HG03558 (cell line): ENCODE measurements at regions not wholly inside any gene's neighbourhood (a gene's known extent, or its start where the extent isn't known, plus 50 kb on each side); places are given as distances from the start of the nearest gene placed in this dataset.
"Not testable (repeated sequence)": the region's sequence is repeated elsewhere in the genome, so short reads cannot be mapped to it uniquely, and the experiment has no call there.

ENCODE experiments used
- ATAC-seq: cut with Tn5 transposase; IDR thresholded peaks from one replicate; pipeline ENCODE4 v1.9.1; 2021; ENCODE audit warnings: moderate number of reproducible peaks; ENCODE audit not compliant: unreplicated experiment; ENCODE audit errors: extremely low read depth

- ATAC-seq: no peak
These were observed 118.0 kb upstream of the IRAK1BP1 start for GRCh38 chr6:78749326-78749725.

- ATAC-seq: not testable (repeated sequence)
These were observed 109.0 kb upstream of the IRAK1BP1 start for GRCh38 chr6:78758297-78758798.

DNA sequence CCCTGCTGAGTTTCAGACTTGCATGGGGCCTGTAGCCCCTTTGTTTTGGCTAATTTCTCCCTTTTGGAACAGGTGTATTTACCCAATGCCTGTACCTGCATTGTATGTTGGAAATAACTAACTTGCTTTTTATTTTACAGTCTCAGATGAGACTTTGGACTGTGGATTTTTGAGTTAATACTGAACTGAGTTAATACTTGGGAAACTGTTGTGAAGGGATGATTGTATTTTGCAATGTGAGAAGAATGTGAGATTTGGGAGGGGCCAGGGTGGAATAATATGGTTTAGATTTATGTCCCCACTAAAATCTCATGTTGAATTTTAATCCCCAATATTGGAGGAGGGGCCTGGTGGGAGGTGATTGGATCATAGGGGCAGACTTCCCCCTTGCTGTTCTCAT, 99.1 kb upstream of the IRAK1BP1 start:
- no peak for ATAC-seq

DNA sequence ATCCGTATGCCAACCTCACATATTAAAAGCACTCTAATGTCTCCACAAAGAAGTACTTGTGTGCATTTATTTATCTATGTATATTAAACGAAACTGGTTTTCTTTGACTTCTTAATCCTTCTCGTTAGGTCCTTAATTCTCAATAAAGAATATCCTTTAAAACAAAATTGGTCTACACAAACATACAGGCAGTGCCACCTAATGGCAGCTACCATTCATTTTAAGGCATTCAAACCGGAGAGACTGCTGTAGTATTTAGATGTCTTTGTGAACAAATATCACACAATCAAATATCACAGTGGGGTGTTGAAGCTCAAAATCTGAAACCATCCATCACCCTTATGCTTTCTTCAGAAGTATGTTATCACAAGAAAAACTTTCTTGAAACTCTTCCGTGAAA, 96.6 kb upstream of the IRAK1BP1 start:
- ATAC-seq: no peak

DNA sequence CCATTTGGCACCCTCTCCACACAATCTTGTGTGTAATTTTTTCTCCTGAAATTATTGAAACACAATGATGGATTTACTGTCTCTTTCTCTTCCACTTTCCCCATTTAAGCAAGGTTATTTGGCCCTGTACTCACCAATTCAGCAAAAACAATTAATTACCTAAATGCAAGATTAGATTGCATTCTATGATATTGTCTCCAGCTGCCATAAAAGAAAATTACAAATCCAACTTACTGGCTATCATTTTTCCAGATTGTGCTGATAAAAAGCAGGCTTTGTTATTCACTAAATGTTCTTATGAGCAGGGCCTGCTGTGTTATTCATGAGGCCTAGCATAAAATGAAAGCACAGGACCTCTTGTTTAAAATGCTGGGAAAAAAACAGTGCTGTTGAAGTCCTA, 95.8 kb upstream of the IRAK1BP1 start:
- ATAC-seq: no peak

DNA sequence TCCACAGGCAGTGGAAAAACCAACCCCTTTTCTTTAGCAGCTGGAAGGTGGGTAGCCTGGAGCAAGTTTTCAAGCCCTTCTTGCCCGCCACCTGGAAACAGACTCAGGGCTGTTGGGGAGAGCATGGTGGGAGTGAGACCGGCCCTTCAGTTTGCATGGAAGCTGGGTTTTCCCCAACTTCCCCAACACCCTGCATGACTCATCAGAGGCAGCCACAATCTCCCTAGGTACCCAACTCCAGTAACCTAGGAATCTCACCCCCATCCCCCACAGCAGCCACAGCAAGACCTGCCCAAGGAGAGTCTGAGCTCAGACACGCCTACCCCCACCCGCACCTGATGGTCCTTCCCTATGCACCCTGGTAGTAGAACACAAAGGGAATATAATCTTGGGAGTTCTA, 86.3 kb upstream of the IRAK1BP1 start:
- ATAC-seq: no peak

DNA sequence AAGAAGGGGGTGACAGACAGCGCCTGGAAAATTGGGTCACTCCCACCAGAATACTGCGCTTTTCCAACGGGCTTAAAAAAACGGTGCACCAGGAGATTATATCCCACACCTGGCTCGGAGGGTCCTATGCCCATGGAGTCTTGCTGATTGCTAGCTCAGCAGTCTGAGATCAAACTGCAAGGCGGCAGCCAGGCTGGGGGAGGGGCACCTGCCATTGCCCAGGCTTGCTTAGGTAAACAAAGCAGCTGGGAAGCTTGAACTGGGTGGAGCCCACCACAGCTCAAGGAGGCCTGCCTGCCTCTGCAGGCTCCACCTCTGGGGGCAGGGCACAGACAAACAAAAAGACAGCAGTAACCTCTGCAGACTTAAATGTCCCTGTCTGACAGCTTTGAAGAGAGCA, 84.0 kb upstream of the IRAK1BP1 start:
- ATAC-seq: not testable (repeated sequence)

GRCh38 chr6:78797270-78797669, 70.1 kb upstream of the IRAK1BP1 start:
- no peak for ATAC-seq

- no peak for ATAC-seq
These were observed 67.7 kb upstream of the IRAK1BP1 start for GRCh38 chr6:78799682-78800081.

- not testable (repeated sequence) for ATAC-seq
These were observed 60.6 kb upstream of the IRAK1BP1 start for GRCh38 chr6:78806792-78807191.

GRCh38 chr6:78807655-78808355, 59.5 kb upstream of the IRAK1BP1 start:
- not testable (repeated sequence) for ATAC-seq

- ATAC-seq: no peak
These were observed 58.9 kb upstream of the IRAK1BP1 start for GRCh38 chr6:78808356-78808891.

GRCh38 chr6:78808933-78809332, 58.4 kb upstream of the IRAK1BP1 start:
- ATAC-seq: no peak

GRCh38 chr6:78810146-78810545, 57.2 kb upstream of the IRAK1BP1 start:
- ATAC-seq: no peak

DNA sequence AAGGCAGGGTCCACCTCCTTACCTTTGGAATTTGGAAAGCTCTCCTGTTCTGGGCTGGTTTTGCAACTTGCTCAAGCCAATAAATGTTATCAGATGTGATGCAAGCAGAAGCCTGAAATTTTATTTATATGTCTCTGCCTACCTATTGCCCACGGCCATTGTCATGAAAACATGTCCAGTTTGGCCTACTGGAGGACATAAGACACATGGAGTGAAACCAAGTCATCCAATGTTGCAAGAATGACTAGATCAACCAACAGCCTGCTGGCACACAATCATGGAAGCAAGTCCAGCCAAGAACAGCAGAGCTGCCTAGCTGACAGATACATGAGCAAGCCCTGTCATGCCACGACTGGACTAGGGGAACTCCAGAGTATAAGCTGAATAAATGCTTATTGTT, 56.7 kb upstream of the IRAK1BP1 start:
- ATAC-seq: no peak
